ENCODE measurements at regions not wholly inside any gene's neighbourhood (a gene's known extent, or its start where the extent isn't known, plus 50 kb on each side); places are given as distances from the start of the nearest gene placed in this dataset.

GRCh38 chrX:113510586-113510985 lies 670.0 kb upstream of the AMOT start:
- no peak for TF ChIP-seq CTCF (conservative IDR thresholded peaks at IDR 0.05; ENCODE audit: low read depth in 2 of 2)
- TF ChIP-seq CREB1 (CRISPR knock-in tag; IDR thresholded peaks at IDR 0.05; ENCODE audit: low read depth): no peak
- TF ChIP-seq EZH2 (IDR thresholded peaks at IDR 0.05; ENCODE audit: low read depth, unreplicated experiment): no peak

All from GM23338 (cell line).